Amniotic epithelial cell (primary cell): ENCODE measurements at regions not wholly inside any gene's neighbourhood (a gene's known extent, or its start where the extent isn't known, plus 50 kb on each side); places are given as distances from the start of the nearest gene placed in this dataset.

Source experiments
- DNase-seq: peaks from one replicate; pipeline ENCODE4 v3.0.0-alpha.2; 2010; ENCODE audit warnings: low read depth

- no peak for DNase-seq
Observed at GRCh38 chr4:89422441-89422990, 114.9 kb upstream of the GPRIN3 start.

GRCh38 chr4:89420507-89420906 is 112.9 kb upstream of the GPRIN3 start:
- peak; percentile 45 for DNase-seq

- no peak for DNase-seq
Observed at GRCh38 chr4:89419111-89419695, 111.6 kb upstream of the GPRIN3 start.

- no peak for DNase-seq
Observed at GRCh38 chr4:89416960-89417359, 109.4 kb upstream of the GPRIN3 start.

- DNase-seq, result no peak
Observed at GRCh38 chr4:89413518-89413917, 105.9 kb upstream of the GPRIN3 start.

- peak; percentile 41 for DNase-seq
Observed at GRCh38 chr4:89411539-89412309, 104.1 kb upstream of the GPRIN3 start.

GRCh38 chr4:89410687-89411086 is 103.1 kb upstream of the GPRIN3 start:
- peak; percentile 91 for DNase-seq

GRCh38 chr4:89404530-89404929 is 96.9 kb upstream of the GPRIN3 start:
- no peak for DNase-seq

- DNase-seq, result peak; percentile 35
Observed at GRCh38 chr4:89403826-89404225, 96.2 kb upstream of the GPRIN3 start.

- no peak for DNase-seq
Observed at GRCh38 chr4:89400287-89401035, 92.9 kb upstream of the GPRIN3 start.

- DNase-seq, result no peak
Observed at GRCh38 chr4:89398644-89399043, 91.0 kb upstream of the GPRIN3 start.

GRCh38 chr4:89398146-89398545 is 90.5 kb upstream of the GPRIN3 start:
- no peak for DNase-seq

GRCh38 chr4:89397441-89397840 is 89.8 kb upstream of the GPRIN3 start:
- DNase-seq, result no peak

GRCh38 chr4:89382439-89382838 is 74.8 kb upstream of the GPRIN3 start:
- DNase-seq, result no peak

GRCh38 chr4:89380980-89381379 is 73.4 kb upstream of the GPRIN3 start:
- DNase-seq, result no peak

- no peak for DNase-seq
Observed at GRCh38 chr4:89379511-89380044, 72.0 kb upstream of the GPRIN3 start.

GRCh38 chr4:89373394-89373793 is 65.8 kb upstream of the GPRIN3 start:
- DNase-seq, result no peak

- DNase-seq, result no peak
Observed at GRCh38 chr4:89371614-89372013, 64.0 kb upstream of the GPRIN3 start.

GRCh38 chr4:89369581-89369980 is 62.0 kb upstream of the GPRIN3 start:
- no peak for DNase-seq

- DNase-seq, result no peak
Observed at GRCh38 chr4:89368861-89369260, 61.3 kb upstream of the GPRIN3 start.

GRCh38 chr4:89365776-89366175 is 58.2 kb upstream of the GPRIN3 start:
- peak; percentile 79 for DNase-seq

GRCh38 chr4:89365375-89365774 is 57.8 kb upstream of the GPRIN3 start:
- no peak for DNase-seq

- no peak for DNase-seq
Observed at GRCh38 chr4:89364541-89364940, 56.9 kb upstream of the GPRIN3 start.
